Panc1 (cell line): ENCODE measurements at regions not wholly inside any gene's neighbourhood (a gene's known extent, or its start where the extent isn't known, plus 50 kb on each side); places are given as distances from the start of the nearest gene placed in this dataset.

ENCODE experiments used
- CTCF ChIP-seq: fragments of 450-650 bp; IDR thresholded peaks from 2 replicates; pipeline ENCODE4 v1.5.1; 2017; ENCODE audit warnings: mild to moderate bottlenecking
- TCF7L2 ChIP-seq: IDR thresholded peaks from 2 replicates; pipeline ENCODE4 v1.6.1; 2011; ENCODE audit warnings: mild to moderate bottlenecking, low read depth, low read length, inconsistent platforms

GRCh38 chr6:28769626-28770402 is 154.0 kb downstream of the TRIM27 start:
- TF ChIP-seq CTCF (peak; percentile 69), TCF7L2 (no peak)
